GM08714 (cell line): ENCODE measurements at regions not wholly inside any gene's neighbourhood (a gene's known extent, or its start where the extent isn't known, plus 50 kb on each side); places are given as distances from the start of the nearest gene placed in this dataset.
"Not testable (repeated sequence)": the region's sequence is repeated elsewhere in the genome, so short reads cannot be mapped to it uniquely, and the experiment has no call there.

ENCODE experiments used
- H3K4me3 ChIP-seq: fragments of 200-500 bp; sonication (Bioruptor generic); 2 replicates; pipeline ENCODE4 v1.5.1; 2014; ENCODE audit warnings: mild to moderate bottlenecking, low read length, inconsistent platforms
- ZNF274 ChIP-seq: IDR thresholded peaks from 2 replicates; pipeline ENCODE4 v1.6.1; 2012; ENCODE audit warnings: mild to moderate bottlenecking, low read depth, low read length

DNA sequence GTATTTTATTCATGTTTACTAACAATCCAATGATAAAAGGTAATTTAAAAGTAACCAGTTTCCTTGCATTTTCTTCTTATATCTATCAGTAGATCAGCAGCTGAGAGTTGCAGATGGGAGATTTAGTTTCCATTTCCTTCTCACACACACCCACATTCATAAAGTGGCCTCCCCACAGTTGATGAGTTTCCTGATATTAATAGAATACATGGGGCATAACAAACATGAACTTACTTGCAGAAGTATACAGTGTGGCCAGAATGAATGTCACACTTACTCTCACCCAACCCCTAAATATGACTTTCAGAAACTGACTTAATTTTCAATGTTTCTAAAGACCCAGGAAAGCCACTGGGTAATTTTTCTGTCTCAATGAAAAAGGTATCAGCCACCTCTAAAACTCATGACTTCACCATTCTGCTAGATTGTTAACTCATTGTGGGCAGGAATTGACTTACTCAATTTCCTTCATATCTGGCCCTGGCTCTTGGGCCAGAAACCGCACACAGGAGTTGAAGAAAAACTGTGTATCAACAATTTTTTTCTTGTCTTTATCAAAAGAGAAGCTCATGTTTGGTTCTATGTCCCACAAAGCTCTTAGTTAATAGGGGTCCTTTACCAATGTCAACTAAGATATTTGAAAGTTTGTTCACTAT lies 63.5 kb upstream of the OSMR start:
- H3K4me3 ChIP-seq: no peak overlapping the region
- no peak for TF ChIP-seq ZNF274

DNA sequence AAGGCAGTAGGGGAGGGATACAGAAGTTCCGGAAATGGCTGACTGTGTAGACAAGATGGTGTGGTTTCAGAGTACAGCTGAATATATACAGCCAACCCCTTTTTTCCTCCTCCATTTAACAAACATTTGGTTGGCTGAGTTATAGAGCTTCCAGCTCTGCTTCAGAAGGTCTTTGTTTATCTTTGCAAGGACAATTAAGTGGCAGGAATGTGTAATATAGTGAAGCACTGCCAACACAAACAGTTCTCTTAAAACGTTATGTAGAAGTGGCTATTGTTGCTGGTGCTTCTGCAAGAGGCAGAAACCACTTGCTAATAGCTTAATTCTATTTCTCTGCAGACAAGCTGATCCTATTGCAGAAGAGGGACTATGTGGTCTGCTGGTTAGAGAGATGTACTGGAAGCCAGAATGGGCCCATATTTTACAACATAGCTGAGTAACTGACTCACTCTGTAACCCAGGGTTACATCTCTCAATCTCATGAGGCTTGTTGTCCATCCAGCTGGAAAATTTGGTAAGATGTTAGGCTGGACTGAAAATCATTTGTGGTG lies 62.7 kb upstream of the OSMR start:
- no peak for TF ChIP-seq ZNF274
- no peak overlapping the region for H3K4me3 ChIP-seq

DNA sequence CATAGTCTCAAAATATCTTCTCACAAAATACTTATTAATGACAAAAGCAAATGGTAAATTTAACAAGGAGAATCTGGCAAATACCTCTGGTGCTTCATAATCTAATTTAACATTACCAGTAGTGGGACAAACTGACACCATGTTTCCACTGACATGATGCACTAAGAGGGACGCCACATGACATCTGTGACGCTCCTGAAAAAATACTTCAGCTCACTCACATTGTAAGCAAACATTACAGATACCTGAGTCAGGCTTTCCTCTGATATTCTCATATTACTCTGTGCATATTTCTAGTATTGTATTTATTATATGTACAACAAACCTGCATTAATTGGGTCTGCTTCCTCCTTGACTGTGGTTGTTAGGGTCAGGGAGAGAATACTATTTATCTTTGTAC lies 56.7 kb upstream of the OSMR start:
- no peak for TF ChIP-seq ZNF274
- no peak overlapping the region for H3K4me3 ChIP-seq

DNA sequence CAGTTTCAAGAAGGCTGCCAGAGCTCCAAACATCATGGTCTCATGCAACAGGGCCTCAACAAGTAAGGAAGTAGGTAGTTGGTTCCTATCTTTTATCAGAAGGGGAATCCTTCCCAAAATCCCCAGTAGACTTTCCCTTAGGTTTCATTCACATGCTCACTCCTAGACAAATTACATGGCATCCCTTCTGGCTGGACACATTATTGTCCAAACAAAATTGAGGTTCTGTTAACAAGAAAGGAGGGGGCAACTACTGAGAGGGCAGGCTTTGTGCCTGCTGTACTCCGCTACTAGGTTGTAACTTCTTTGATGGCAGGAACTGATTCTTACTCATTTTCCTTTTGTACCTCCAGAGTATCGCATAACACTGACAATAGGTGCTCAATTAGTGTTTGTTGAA lies 56.0 kb upstream of the OSMR start:
- H3K4me3 ChIP-seq: no peak overlapping the region
- no peak for TF ChIP-seq ZNF274

DNA sequence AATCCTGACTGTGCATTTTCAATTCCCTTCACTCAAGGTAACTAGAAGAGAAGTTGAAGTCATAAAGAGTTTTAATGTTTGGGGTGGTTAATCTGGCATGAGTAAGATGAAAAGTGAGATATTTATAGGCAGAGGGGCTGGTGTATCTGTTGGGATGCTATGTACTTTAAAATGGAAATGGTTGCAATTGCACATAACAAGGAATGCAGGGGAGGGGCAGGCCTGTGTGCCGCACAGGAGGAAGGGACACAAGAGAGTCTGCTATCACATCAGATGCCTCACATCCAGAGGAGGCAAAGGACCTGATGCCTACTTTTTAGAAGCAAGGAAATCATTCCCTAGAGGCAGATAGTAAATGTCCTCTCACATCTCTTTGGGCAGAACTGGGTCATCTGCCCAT lies 55.5 kb upstream of the OSMR start:
- no peak for TF ChIP-seq ZNF274
- no peak overlapping the region for H3K4me3 ChIP-seq

DNA sequence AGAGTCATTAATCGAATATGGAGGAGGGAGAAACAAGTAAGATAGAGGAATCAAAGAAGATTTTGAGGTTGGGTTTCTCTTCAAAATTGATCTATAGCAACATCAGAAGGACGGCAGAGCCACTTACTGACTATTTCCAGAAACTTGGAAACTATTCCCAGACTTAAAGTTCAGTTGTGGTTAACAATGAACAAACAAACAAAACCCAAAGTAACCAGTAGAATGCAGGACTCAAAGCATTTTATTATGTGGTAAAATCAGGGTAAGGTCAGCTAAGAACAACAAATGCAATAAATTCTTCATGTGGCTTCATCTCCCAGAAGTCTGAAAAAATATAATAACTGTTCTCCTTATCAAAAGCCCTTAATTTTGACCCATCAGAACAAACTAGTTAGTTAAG lies 54.9 kb upstream of the OSMR start:
- H3K4me3 ChIP-seq: no peak overlapping the region
- no peak for TF ChIP-seq ZNF274

DNA sequence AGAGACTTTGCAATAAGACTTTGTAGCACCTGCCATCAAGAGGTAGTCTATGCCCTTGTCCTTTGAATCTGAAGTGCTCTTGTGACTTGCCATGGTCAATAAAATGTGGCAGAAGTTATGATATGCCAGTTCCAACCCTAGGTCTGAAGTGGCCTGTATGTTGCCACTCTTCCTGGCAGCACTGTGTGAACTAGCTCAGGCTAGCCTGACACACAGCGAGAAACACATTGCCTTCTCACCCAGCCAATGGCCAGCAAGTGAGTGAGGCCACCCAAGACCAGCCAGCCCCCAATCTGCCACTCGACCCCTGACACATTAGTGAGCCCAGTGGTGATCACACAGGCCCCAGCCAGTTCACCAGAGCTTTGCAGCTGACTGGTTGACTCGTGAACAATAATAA lies 52.7 kb upstream of the OSMR start:
- no peak for TF ChIP-seq ZNF274
- H3K4me3 ChIP-seq: no peak overlapping the region

DNA sequence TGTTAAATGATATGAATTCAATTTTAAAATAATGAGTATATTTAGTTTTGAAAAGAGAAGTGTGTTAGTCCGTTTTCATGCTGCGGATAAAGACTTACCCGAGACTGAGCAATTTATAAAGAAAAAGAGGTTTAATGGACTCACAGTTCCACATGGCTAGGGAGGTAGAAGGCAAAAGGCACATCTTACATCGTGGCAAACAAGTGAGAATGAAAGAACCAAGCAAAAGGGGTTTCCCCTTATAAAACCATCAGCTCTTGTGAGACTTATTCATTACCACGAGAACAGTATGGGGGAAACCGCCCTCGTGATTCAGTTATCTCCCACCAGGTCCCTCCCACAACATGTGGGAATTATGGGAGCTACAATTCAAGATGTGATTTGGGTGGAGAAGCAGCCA lies 51.8 kb upstream of the OSMR start:
- H3K4me3 ChIP-seq: not testable (repeated sequence)

DNA sequence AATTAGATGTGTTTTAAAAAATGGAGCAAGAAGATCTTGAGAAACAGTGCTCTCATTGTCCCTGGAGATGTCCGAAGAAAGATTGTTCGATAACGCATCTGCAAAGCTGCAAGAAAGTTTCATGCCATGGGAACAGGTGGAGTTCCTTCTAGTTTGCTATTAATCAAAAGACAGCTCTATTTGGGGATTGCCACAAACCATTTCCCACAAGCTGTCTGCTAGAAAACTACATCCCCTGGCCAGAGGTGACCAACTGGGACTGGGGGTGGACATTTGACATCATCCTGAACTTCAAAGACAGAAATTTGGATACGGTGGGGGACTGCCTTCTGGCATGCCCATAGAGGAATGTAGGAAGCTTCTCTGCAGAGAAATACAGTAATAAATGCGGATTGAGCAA lies 50.8 kb upstream of the OSMR start:
- no peak overlapping the region for H3K4me3 ChIP-seq
- no peak for TF ChIP-seq ZNF274

DNA sequence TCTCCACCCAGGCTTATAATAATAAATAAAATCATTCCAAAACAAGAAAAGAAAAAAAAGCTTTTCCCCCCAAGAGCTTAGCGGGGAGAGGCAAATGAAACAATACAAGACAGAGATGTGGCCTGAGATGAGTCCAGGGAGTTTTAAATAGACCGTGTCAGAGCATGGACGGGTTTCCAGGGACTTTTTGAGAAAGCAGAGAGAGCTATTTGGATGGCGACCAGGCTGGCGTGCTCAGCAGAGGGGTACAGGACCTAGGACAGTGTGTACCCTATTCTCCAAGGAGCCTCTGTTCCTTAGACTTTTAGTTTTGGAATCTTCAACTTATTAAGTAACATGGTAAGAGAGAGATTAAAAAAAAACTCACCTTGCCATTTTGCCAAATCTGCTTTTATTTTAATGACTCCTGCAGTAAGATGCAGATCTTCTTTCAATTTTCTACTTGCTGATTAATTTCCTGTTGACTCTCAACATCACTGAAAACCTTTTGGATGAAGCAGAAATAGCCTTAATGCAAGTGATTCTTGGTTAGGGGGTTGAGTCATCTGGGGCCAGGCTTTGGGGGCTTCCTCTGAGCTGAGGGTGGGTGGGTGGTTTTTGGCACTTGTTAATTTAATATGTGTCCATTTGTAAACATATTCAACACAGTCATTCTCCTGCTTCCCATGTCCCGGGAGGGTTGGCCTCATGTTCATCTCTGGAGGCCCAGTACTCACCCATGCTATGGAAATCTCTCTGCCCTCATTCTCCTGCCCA lies 49.6 kb upstream of the OSMR start:
- no peak overlapping the region for H3K4me3 ChIP-seq

More for the DNA sequence above, 49.6 kb upstream of the OSMR start:
- TF ChIP-seq ZNF274: no peak
